Uterus (tissue), 2 donors: ENCODE measurements at regions not wholly inside any gene's neighbourhood (a gene's known extent, or its start where the extent isn't known, plus 50 kb on each side); places are given as distances from the start of the nearest gene placed in this dataset.

ENCODE experiments used
- CTCF ChIP-seq, 4 experiments: fragments of 200-600 bp in 2 of 4; fragments of 450-650 bp in 2 of 4; sonication (generic) in 2 of 4; IDR thresholded peaks; one replicate each; pipeline ENCODE4 v1.5.1; 2016 to 2019; ENCODE audit warnings: antibody characterized with exemption in 4 of 4, mild to moderate bottlenecking in 2 of 4, moderate library complexity in 1 of 4
- POLR2A ChIP-seq, 2 donors: fragments of 450-650 bp; IDR thresholded peaks; one replicate each; pipeline ENCODE4 v1.6.1; 2016; ENCODE audit warnings: antibody characterized with exemption in 2 of 2, mild to moderate bottlenecking in 1 of 2, moderate library complexity in 1 of 2

- TF ChIP-seq POLR2A (IDR thresholded peaks at IDR 0.05) (no peak), CTCF (IDR thresholded peaks at IDR 0.05) (no peak)
Observed at GRCh38 chr2:239601201-239601851, 200.5 kb upstream of the HDAC4 start.
